ENCODE measurements at regions not wholly inside any gene's neighbourhood (a gene's known extent, or its start where the extent isn't known, plus 50 kb on each side); places are given as distances from the start of the nearest gene placed in this dataset.

GRCh38 chr3:72369681-72370080 lies 478.6 kb downstream of the SHQ1 start:
- intact Hi-C loops (cut with DNase I), result no loop called here
- H3K9me3 ChIP-seq, result no peaks in the 10 kb centered on the region
- TF ChIP-seq CTCF (IDR thresholded peaks at IDR 0.05), result no peak
- no peak for TF ChIP-seq POLR2AphosphoS5 (IDR thresholded peaks at IDR 0.05; ENCODE audit: insufficient read depth in 1 of 2, low read depth in 1 of 2)
- no peak for TF ChIP-seq POLR2A (IDR thresholded peaks at IDR 0.05)
- no peak for DNase-seq (ENCODE audit: extremely low spot score in 2 of 2)
- H3K27ac ChIP-seq, result no peak overlapping the region
- H3K27me3 ChIP-seq, result no peaks in the 10 kb centered on the region
- H3K4me3 ChIP-seq, result no peak overlapping the region
- H3K36me3 ChIP-seq, result no peaks in the 10 kb centered on the region
- H3K4me1 ChIP-seq, result no peaks in the 10 kb centered on the region

GRCh38 chr3:72368331-72368975 lies 479.8 kb downstream of the SHQ1 start:
- Histone ChIP-seq H3K27me3 (no peaks in the 10 kb centered on the region), H3K4me3 (no peak overlapping the region), H3K4me1 (no peaks in the 10 kb centered on the region), H3K36me3 (no peaks in the 10 kb centered on the region), H3K9me3 (no peaks in the 10 kb centered on the region), H3K27ac (no peak overlapping the region)
- DNase-seq (ENCODE audit: extremely low spot score in 2 of 2), result no peak
- TF ChIP-seq CTCF (IDR thresholded peaks at IDR 0.05) (no peak), POLR2A (IDR thresholded peaks at IDR 0.05) (no peak), POLR2AphosphoS5 (IDR thresholded peaks at IDR 0.05; ENCODE audit: insufficient read depth in 1 of 2, low read depth in 1 of 2) (no peak)
- intact Hi-C loops (cut with DNase I), result no loop called here

GRCh38 chr3:72361990-72362389 lies 486.3 kb downstream of the SHQ1 start:
- TF ChIP-seq CTCF (IDR thresholded peaks at IDR 0.05) (no peak), POLR2A (IDR thresholded peaks at IDR 0.05) (no peak), POLR2AphosphoS5 (IDR thresholded peaks at IDR 0.05; ENCODE audit: insufficient read depth in 1 of 2, low read depth in 1 of 2) (no peak)
- intact Hi-C loops (cut with DNase I), result no loop called here
- no peak overlapping the region for H3K27ac ChIP-seq
- H3K4me3 ChIP-seq, result no peak overlapping the region
- no peak for DNase-seq (ENCODE audit: extremely low spot score in 2 of 2)
- H3K36me3 ChIP-seq, result no peaks in the 10 kb centered on the region
- H3K9me3 ChIP-seq, result no peaks in the 10 kb centered on the region
- no peaks in the 10 kb centered on the region for H3K27me3 ChIP-seq
- no peaks in the 10 kb centered on the region for H3K4me1 ChIP-seq

GRCh38 chr3:72359743-72360142 lies 488.5 kb downstream of the SHQ1 start:
- H3K36me3 ChIP-seq, result no peaks in the 10 kb centered on the region
- no peaks in the 10 kb centered on the region for H3K9me3 ChIP-seq
- DNase-seq (ENCODE audit: extremely low spot score in 2 of 2), result no peak
- no peak for TF ChIP-seq CTCF (IDR thresholded peaks at IDR 0.05)
- TF ChIP-seq POLR2AphosphoS5 (IDR thresholded peaks at IDR 0.05; ENCODE audit: insufficient read depth in 1 of 2, low read depth in 1 of 2), result no peak
- no peak for TF ChIP-seq POLR2A (IDR thresholded peaks at IDR 0.05)
- intact Hi-C loops (cut with DNase I), result no loop called here
- H3K27ac ChIP-seq, result no peak overlapping the region
- no peaks in the 10 kb centered on the region for H3K27me3 ChIP-seq
- no peak overlapping the region for H3K4me3 ChIP-seq
- no peaks in the 10 kb centered on the region for H3K4me1 ChIP-seq

GRCh38 chr3:72355168-72355567 lies 493.1 kb downstream of the SHQ1 start:
- Histone ChIP-seq H3K27me3 (no peaks in the 10 kb centered on the region), H3K27ac (no peak overlapping the region), H3K4me3 (no peak overlapping the region), H3K9me3 (no peaks in the 10 kb centered on the region), H3K4me1 (no peaks in the 10 kb centered on the region), H3K36me3 (no peaks in the 10 kb centered on the region)
- DNase-seq (ENCODE audit: extremely low spot score in 2 of 2), result no peak
- no peak for TF ChIP-seq POLR2A (IDR thresholded peaks at IDR 0.05)
- no peak for TF ChIP-seq POLR2AphosphoS5 (IDR thresholded peaks at IDR 0.05; ENCODE audit: insufficient read depth in 1 of 2, low read depth in 1 of 2)
- TF ChIP-seq CTCF (IDR thresholded peaks at IDR 0.05), result no peak
- intact Hi-C loops (cut with DNase I), result no loop called here

Measured in vagina (tissue), 2 donors.